CD14-positive monocyte (primary cell): ENCODE measurements at regions not wholly inside any gene's neighbourhood (a gene's known extent, or its start where the extent isn't known, plus 50 kb on each side); places are given as distances from the start of the nearest gene placed in this dataset.

ENCODE experiments used
- DNase-seq, 3 donors: peaks; one replicate each; pipeline ENCODE4 v3.0.0-alpha.2; 2011 to 2022
- H2AFZ ChIP-seq: 2 replicates; pipeline ENCODE4 v1.6.0; 2012; ENCODE audit warnings: mild to moderate bottlenecking, low read depth, low read length, inconsistent platforms; ENCODE audit not compliant: insufficient read depth, poor library complexity, severe bottlenecking
- H3K27ac ChIP-seq, 2 donors: 1 replicate in 1 of 2; 2 replicates in 1 of 2; pipeline ENCODE4 v1.5.1; 2012 to 2013; ENCODE audit warnings: low read length in 2 of 2, control low read depth in 1 of 2, inconsistent platforms in 1 of 2, low read depth in 1 of 2, mild to moderate bottlenecking in 1 of 2
- H3K27me3 ChIP-seq, 2 donors: one replicate each; pipeline versions ENCODE4 v1.6.0 to v1.6.1; 2011 to 2013; ENCODE audit warnings: low read length in 2 of 2; ENCODE audit not compliant: control insufficient read depth in 2 of 2, insufficient read depth in 2 of 2
- H3K36me3 ChIP-seq, 2 donors: replicated peaks in 1 of 2; 1 replicate in 1 of 2; 2 replicates in 1 of 2; pipeline versions ENCODE4 v1.5.1 to v1.6.1; 2012 to 2013; ENCODE audit warnings: low read length in 2 of 2, control low read depth in 1 of 2, inconsistent platforms in 1 of 2, mild to moderate bottlenecking in 1 of 2; ENCODE audit not compliant: insufficient read depth in 2 of 2, control insufficient read depth in 1 of 2
- H3K4me1 ChIP-seq, 2 donors: 1 replicate in 1 of 2; 2 replicates in 1 of 2; pipeline versions ENCODE4 v1.5.1 to v1.6.1; 2012 to 2013; ENCODE audit warnings: low read length in 2 of 2, control low read depth in 1 of 2, inconsistent platforms in 1 of 2, mild to moderate bottlenecking in 1 of 2, moderate library complexity in 1 of 2; ENCODE audit not compliant: insufficient read depth in 2 of 2, control insufficient read depth in 1 of 2
- H3K4me2 ChIP-seq: replicated peaks from 2 replicates; pipeline ENCODE3; 2012; ENCODE audit warnings: low read length, moderate library complexity, mild to moderate bottlenecking; ENCODE audit not compliant: poor library complexity, severe bottlenecking; ENCODE audit errors: extremely low read depth
- H3K4me3 ChIP-seq, 3 experiments: fragments of 200-600 bp in 1 of 3; sonication (generic) in 1 of 3; replicated peaks in 1 of 3; 1 replicate in 2 of 3; 2 replicates in 1 of 3; pipeline ENCODE4 v1.5.1; 2011 to 2013; ENCODE audit warnings: low read length in 3 of 3, mild to moderate bottlenecking in 3 of 3, control low read depth in 2 of 3, low read depth in 2 of 3, inconsistent platforms in 1 of 3, moderate library complexity in 1 of 3
- H3K79me2 ChIP-seq: 2 replicates; pipeline ENCODE4 v1.6.0; 2012; ENCODE audit warnings: mild to moderate bottlenecking, control low read depth, inconsistent platforms, low read length, moderate library complexity; ENCODE audit not compliant: insufficient read depth
- H3K9ac ChIP-seq: 2 replicates; pipeline ENCODE4 v1.6.0; 2017; ENCODE audit warnings: low read length, mild to moderate bottlenecking; ENCODE audit not compliant: insufficient read depth, poor library complexity, severe bottlenecking
- H3K9me3 ChIP-seq, 2 donors: replicated peaks in 1 of 2; 1 replicate in 1 of 2; 2 replicates in 1 of 2; pipeline versions ENCODE4 v1.5.1 to v1.6.1; 2012 to 2013; ENCODE audit warnings: low read length in 2 of 2, control low read depth in 1 of 2; ENCODE audit not compliant: control insufficient read depth in 1 of 2, insufficient read depth in 1 of 2
- H4K20me1 ChIP-seq: 2 replicates; pipeline ENCODE4 v1.6.0; 2012; ENCODE audit warnings: mild to moderate bottlenecking, low read length, control low read depth, moderate library complexity; ENCODE audit not compliant: insufficient read depth
- H3K27ac Mint-ChIP-seq, 7 donors: one replicate each; pipeline ENCODE4 v1.8.0; 2020; ENCODE audit warnings: mild to moderate bottlenecking in 7 of 7, mixed read lengths in 7 of 7, moderate library complexity in 6 of 7, inconsistent platforms in 2 of 7
- H3K27me3 Mint-ChIP-seq, 3 donors: one replicate each; pipeline ENCODE4 v1.8.0; 2021 to 2022; ENCODE audit warnings: low read depth in 3 of 3, mild to moderate bottlenecking in 3 of 3, mixed read lengths in 3 of 3, moderate library complexity in 3 of 3, inconsistent platforms in 1 of 3
- H3K36me3 Mint-ChIP-seq, 2 donors: one replicate each; pipeline ENCODE4 v1.8.0; 2020; ENCODE audit warnings: mixed read lengths in 2 of 2, inconsistent platforms in 1 of 2, mild to moderate bottlenecking in 1 of 2
- H3K4me1 Mint-ChIP-seq: one replicate; pipeline ENCODE4 v1.8.0; 2020; ENCODE audit warnings: mild to moderate bottlenecking, mixed read lengths
- H3K4me3 Mint-ChIP-seq, 2 donors: one replicate each; pipeline ENCODE4 v1.8.0; 2020; ENCODE audit warnings: mild to moderate bottlenecking in 2 of 2, mixed read lengths in 2 of 2, moderate library complexity in 1 of 2
- H3K9me3 Mint-ChIP-seq, 7 donors: one replicate each; pipeline ENCODE4 v1.8.0; 2020 to 2022; ENCODE audit warnings: mixed read lengths in 7 of 7, mild to moderate bottlenecking in 6 of 7, moderate library complexity in 6 of 7, inconsistent platforms in 2 of 7
- WGBS: methylation state at CpG from one replicate; pipeline ENCODE4 v1.1.5; 2013; ENCODE audit warnings: missing lambda C conversion rate; ENCODE audit not compliant: insufficient coverage; 5-methylcytosine and 5-hydroxymethylcytosine counted together
- intact Hi-C, 2 donors: fragments of 100-400 bp; cut with micrococcal nuclease; formaldehyde crosslinking; loops; one replicate each; pipeline versions ENCODE4 v1.15.0 to v1.15.1; 2023
- TF ChIP-seq, protein P1 (sequence below): fragments of 200-600 bp; IDR thresholded peaks from one replicate; pipeline ENCODE4 v1.8.0; 2022; ENCODE audit warnings: antibody characterized with exemption, mild to moderate bottlenecking

DNA sequence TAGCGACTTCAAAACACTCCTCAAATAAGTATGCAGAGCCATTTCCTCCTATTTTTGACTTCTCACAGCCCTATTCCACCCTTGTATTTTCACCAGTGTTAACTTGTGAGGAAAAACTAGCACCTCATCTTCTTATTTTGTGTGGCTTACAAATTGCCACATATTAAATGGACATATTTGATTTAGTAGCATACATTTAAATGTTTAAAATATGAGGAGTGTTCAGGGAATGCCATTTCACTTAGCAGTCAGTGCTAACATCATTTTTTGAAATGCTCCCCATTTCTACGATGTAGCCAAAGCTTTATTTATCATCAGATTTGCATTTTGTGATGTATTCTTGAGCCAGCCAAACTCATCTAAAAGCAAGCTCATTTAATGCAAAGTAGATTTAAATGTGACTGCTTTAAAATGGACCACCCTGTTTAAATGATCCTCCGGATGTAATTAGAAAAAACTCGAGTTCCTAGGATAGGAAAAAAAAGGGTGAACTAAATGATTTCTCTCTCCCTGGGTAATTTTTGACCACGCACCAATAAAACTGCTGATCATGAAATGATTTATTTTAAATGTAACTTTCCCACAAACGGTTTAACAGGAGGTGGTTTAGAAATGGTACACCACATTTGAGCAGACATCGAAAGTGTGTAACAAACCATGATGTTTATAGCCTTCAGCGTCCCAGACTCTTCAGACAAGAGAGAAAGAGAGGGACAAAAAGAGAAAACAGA lies 172.6 kb downstream of the CD83 start:
- intact Hi-C loops: loop anchor here in 1 of 2 donors (5.0 kb wide), 1 partner anchor 38 kb away; no protein-coding TSS in a partner anchor
- TF ChIP-seq, protein P1, sequence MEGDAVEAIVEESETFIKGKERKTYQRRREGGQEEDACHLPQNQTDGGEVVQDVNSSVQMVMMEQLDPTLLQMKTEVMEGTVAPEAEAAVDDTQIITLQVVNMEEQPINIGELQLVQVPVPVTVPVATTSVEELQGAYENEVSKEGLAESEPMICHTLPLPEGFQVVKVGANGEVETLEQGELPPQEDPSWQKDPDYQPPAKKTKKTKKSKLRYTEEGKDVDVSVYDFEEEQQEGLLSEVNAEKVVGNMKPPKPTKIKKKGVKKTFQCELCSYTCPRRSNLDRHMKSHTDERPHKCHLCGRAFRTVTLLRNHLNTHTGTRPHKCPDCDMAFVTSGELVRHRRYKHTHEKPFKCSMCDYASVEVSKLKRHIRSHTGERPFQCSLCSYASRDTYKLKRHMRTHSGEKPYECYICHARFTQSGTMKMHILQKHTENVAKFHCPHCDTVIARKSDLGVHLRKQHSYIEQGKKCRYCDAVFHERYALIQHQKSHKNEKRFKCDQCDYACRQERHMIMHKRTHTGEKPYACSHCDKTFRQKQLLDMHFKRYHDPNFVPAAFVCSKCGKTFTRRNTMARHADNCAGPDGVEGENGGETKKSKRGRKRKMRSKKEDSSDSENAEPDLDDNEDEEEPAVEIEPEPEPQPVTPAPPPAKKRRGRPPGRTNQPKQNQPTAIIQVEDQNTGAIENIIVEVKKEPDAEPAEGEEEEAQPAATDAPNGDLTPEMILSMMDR: no peak
- peaks cover 6% of the 10 kb centered on the region for H3K4me1 Mint-ChIP-seq
- no peak overlapping the region for H2AFZ ChIP-seq
- H3K9me3 Mint-ChIP-seq: peaks cover 0 to 5% (median 0%) of the 10 kb centered on the region in 7 donors
- H3K27me3 Mint-ChIP-seq: peaks cover 0 to 2% (median 0%) of the 10 kb centered on the region in 3 donors
- H3K9ac ChIP-seq: no peak overlapping the region
- no CpG with 5 or more reads among the region's 8 CpGs for WGBS
- H4K20me1 ChIP-seq: no peaks in the 10 kb centered on the region
- H3K9me3 ChIP-seq: no peaks in the 10 kb centered on the region
- no peaks in the 10 kb centered on the region for H3K36me3 ChIP-seq
- H3K79me2 ChIP-seq: no peaks in the 10 kb centered on the region
- H3K4me3 ChIP-seq: no peak overlapping the region
- no peak for DNase-seq
- H3K4me3 Mint-ChIP-seq: no peak overlapping the region
- H3K36me3 Mint-ChIP-seq: no peaks in the 10 kb centered on the region
- H3K27ac Mint-ChIP-seq: no peak overlapping the region
- H3K27ac ChIP-seq: no peak overlapping the region
- H3K4me2 ChIP-seq: no peak overlapping the region
- H3K27me3 ChIP-seq: no peaks in the 10 kb centered on the region
- no peaks in the 10 kb centered on the region for H3K4me1 ChIP-seq

DNA sequence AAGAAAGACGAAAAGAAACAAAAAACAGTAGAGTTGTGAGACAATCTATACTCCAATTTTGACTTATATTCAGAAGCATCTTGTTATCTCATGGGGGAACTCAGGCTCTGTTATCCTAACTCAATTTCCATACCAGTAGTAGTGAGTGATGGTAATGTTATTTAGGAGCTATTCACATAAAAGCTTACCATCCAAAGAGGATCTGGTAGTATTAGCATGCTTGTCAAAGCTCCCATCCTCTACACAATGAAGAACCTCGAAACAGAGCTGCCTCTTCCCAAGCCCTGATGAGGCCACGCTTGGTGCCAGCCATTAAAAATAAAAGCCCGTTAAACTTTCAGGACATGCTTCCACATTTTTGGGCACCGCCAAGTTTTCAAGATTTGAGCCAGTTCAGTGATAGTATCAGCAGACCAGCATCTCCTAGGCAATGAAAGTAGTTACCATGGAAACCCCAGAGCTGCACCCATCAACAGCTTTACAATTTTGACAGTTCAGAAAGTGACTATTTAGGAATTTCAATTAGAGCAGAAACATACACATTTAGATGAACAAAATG lies 173.3 kb downstream of the CD83 start:
- Mint-ChIP-seq H3K4me3 (no peak overlapping the region), H3K27ac (no peak overlapping the region), H3K27me3 (peaks cover 0 to 2% (median 0%) of the 10 kb centered on the region in 3 donors), H3K36me3 (no peaks in the 10 kb centered on the region), H3K9me3 (peaks cover 0 to 5% (median 0%) of the 10 kb centered on the region in 7 donors), H3K4me1 (peaks cover 6% of the 10 kb centered on the region)
- Histone ChIP-seq H3K9ac (no peak overlapping the region), H3K36me3 (no peaks in the 10 kb centered on the region), H3K4me2 (no peak overlapping the region), H2AFZ (no peak overlapping the region), H3K9me3 (no peaks in the 10 kb centered on the region), H4K20me1 (no peaks in the 10 kb centered on the region), H3K27ac (no peak overlapping the region), H3K4me1 (no peaks in the 10 kb centered on the region), H3K27me3 (no peaks in the 10 kb centered on the region), H3K79me2 (no peaks in the 10 kb centered on the region), H3K4me3 (no peak overlapping the region)
- 80% methylated on average over 2 of the region's 5 CpGs for WGBS
- DNase-seq: no peak
- intact Hi-C loops: loop anchor here in 1 of 2 donors (5.0 kb wide), 1 partner anchor 39 kb away; no protein-coding TSS in a partner anchor
- TF ChIP-seq, protein P1: no peak
